H1 (cell line): ENCODE measurements at regions not wholly inside any gene's neighbourhood (a gene's known extent, or its start where the extent isn't known, plus 50 kb on each side); places are given as distances from the start of the nearest gene placed in this dataset.
"Not testable (repeated sequence)": the region's sequence is repeated elsewhere in the genome, so short reads cannot be mapped to it uniquely, and the experiment has no call there.

ENCODE experiments used
- EZH2 ChIP-seq: fragments of 200-600 bp; sonication (generic); IDR thresholded peaks from 2 replicates; pipeline ENCODE4 v1.7.1; 2012; ENCODE audit warnings: low read depth, mild to moderate bottlenecking, moderate library complexity, low read length, inconsistent platforms; ENCODE audit not compliant: severe bottlenecking
- SP1 ChIP-seq: IDR thresholded peaks from 2 replicates; pipeline ENCODE4 v1.6.1; 2011; ENCODE audit warnings: low read depth, low read length
- TF ChIP-seq, protein P1 (sequence below), 3 experiments: IDR thresholded peaks; 1 replicate in 2 of 3; 2 replicates in 1 of 3; pipeline versions ENCODE4 v1.5.1 to v1.6.1; 2011; ENCODE audit warnings: low read length in 3 of 3, mild to moderate bottlenecking in 3 of 3, inconsistent platforms in 2 of 3, low read depth in 1 of 3, moderate library complexity in 1 of 3; ENCODE audit not compliant: insufficient read depth in 1 of 3; ENCODE audit errors: control extremely low read depth in 1 of 3

DNA sequence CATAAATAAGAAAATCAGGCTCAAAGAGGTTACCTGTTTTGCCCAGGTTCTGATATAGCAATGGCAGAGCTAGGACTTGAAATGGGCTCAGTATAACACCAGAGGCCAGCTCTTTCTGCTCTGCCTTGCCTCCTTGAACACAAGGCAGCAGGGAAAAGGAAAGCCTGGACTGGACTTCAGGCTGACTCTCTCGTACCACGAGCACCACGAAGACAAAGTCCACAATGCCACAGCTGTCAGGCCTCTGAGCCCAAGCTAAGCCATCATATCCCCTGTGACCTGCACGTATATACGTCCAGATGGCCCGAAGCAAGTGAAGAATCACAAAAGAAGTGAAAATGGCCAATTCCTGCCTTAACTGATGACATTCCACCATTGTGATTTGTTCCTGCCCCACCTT lies 75.6 kb upstream of the SRSF6 start:
- not testable (repeated sequence) for TF ChIP-seq EZH2, SP1
- TF ChIP-seq, protein P1, sequence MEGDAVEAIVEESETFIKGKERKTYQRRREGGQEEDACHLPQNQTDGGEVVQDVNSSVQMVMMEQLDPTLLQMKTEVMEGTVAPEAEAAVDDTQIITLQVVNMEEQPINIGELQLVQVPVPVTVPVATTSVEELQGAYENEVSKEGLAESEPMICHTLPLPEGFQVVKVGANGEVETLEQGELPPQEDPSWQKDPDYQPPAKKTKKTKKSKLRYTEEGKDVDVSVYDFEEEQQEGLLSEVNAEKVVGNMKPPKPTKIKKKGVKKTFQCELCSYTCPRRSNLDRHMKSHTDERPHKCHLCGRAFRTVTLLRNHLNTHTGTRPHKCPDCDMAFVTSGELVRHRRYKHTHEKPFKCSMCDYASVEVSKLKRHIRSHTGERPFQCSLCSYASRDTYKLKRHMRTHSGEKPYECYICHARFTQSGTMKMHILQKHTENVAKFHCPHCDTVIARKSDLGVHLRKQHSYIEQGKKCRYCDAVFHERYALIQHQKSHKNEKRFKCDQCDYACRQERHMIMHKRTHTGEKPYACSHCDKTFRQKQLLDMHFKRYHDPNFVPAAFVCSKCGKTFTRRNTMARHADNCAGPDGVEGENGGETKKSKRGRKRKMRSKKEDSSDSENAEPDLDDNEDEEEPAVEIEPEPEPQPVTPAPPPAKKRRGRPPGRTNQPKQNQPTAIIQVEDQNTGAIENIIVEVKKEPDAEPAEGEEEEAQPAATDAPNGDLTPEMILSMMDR (IDR thresholded peaks at IDR 0.05; ENCODE audit: control extremely low read depth in 1 of 3, insufficient read depth in 1 of 3, low read depth in 1 of 3, low read length in 3 of 3): not testable (repeated sequence)
